AML-193 (cell line): ENCODE measurements at regions not wholly inside any gene's neighbourhood (a gene's known extent, or its start where the extent isn't known, plus 50 kb on each side); places are given as distances from the start of the nearest gene placed in this dataset.

Experiments used
- DNase-seq, 2 experiments: peaks; one replicate each; lab custom pipeline; 2025; lab: John Stamatoyannopoulos, UW

GRCh38 chr22:49178246-49179005, 649.2 kb downstream of the BRD1 start:
- DNase-seq, result no peak

DNA sequence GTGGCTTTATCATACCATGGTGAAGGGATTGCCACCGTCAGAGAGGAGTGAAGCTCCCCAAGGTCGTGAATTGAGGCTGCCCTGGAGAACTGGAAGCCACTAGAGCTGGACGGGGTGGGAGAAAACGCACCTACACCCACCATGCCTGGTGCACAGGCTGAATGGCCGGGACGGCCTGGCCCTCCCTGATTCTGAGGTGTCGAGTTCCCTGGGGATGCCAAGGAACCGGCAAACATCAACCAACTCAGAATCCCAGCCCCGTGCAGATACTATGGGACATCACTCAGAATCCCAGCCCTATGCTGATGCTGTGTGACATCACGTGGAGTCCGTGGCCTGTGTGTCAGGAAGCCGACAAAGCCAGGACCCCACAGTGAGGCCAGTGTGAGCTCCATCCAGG, 650.0 kb downstream of the BRD1 start:
- DNase-seq, result no peak

- DNase-seq, result no peak
Measured at GRCh38 chr22:49176956-49177355, 650.7 kb downstream of the BRD1 start.

DNA sequence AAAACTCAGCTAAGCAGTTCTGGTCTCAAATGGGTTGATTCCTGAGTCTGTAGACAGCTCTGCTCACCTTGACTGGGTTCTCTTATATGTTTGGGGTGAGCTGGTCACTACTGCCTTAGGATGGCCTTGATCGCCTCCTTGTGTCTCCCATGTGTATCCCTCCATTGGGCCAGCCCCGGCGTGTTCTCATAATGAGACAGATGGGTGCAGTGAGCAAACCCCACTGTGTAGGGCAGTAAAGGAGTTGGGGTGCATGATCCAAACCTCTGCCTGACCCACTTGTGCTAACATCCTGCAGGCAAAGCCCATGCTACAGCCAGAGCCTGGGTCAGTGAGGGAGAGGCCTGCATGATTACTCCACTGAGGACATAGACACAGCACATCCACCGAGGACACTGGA, 657.6 kb downstream of the BRD1 start:
- no peak for DNase-seq

GRCh38 chr22:49169074-49169744, 658.5 kb downstream of the BRD1 start:
- DNase-seq, result no peak

DNA sequence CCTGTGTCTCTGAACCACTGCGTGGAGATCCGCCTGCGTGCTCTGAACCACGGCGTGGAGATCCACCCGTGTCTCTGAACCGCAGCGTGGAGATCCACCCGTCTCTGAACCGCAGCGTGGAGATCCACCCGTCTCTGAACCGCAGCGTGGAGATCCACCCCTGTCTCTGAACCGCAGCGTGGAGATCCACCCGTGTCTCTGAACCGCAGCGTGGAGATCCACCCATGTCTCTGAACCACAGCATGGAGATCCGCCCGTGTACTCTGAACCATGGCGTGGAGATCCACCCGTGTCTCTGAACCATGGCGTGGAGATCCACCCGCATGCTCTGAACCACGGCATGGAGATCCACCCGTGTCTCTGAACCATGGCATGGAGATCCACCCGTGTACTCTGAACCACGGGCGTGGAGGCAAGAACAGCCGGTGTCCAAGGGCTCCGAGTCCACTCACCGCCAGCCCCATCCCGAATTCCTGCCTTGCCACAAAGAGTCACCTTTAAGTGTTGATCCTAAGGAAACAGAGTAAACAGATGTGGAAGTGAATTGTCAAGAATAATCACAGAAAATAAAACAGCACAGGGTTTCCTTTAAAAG, 659.4 kb downstream of the BRD1 start:
- no peak for DNase-seq

GRCh38 chr22:49166746-49167145, 660.9 kb downstream of the BRD1 start:
- DNase-seq, result no peak

DNA sequence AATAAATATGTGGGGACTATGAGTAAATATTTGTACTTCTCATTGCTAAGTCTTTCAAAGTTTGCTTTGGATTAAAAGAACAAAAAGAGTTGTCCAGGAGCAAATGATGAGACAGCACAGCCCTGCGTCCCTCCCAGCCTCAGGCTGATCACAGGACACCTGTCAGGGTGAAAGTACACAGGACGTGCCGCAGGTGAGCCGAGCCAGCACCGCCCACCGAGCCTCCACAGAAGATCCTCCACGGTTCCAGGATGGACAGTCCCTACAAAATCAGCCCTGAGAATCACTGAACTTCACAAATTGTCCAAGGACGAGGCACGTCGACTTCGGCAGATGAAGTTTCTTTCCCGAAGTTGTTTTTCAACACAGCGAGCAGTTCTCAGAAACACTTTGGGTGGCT, 661.5 kb downstream of the BRD1 start:
- no peak for DNase-seq

DNA sequence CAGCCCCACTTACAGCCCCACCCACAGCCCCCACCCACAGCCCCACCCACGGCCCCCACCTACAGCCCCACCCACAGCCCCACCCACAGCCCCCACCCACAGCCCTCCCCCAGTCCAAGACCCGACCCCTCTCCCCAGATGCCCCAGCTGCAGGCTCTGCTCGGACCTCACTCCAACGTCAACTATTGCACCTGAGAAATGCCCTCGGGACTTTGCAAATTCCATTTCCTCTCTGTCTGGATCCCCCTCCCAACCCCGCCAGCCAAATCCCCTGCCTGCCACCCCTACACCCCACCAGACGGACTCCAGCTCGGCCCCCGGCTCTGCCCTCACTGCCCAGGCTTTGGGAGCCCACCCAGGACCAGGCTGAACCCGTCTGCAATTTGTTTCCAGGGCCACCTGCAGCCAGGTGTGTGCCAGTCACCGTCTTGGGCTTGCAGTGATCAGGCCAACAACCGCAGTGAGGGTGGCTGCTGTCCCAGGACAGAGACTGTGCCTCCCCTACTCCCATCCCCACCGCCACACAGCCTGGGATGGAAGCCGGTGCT, 662.8 kb downstream of the BRD1 start:
- no peak for DNase-seq

DNA sequence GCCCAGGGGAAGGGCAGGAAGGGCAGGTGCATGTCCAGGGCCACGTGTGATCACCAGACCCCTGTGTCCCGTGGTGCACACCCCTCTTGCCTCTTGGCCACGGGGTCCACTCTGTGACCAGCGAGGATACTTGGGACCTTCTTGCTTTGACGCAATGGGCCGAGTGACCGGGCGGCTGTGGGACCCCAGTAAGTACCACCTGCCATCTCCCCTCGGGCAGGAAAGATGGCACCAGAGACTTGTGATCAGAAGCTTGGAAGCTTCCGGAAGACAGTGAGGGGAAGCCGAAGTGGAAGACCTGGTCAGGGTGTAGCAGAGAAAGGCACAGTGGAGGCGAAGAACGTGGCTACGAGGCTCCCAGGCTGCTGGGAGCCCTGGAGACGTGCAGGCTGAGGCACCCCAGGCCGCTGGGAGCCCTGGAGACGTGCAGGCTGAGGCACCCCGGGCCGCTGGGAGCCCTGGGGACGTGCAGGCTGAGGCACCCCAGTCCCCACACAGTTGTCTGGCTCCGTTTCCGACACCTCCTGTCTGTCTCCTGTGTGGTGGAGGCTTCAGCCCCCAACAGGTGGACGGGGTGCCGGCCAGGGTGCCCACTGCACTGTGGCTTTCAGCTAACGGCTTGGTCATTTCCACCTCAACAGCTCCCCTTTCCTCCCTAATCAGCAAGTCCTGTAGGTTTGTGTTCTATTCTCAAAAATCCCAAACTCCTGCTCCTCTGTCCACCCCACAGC, 663.5 kb downstream of the BRD1 start:
- no peak for DNase-seq

DNA sequence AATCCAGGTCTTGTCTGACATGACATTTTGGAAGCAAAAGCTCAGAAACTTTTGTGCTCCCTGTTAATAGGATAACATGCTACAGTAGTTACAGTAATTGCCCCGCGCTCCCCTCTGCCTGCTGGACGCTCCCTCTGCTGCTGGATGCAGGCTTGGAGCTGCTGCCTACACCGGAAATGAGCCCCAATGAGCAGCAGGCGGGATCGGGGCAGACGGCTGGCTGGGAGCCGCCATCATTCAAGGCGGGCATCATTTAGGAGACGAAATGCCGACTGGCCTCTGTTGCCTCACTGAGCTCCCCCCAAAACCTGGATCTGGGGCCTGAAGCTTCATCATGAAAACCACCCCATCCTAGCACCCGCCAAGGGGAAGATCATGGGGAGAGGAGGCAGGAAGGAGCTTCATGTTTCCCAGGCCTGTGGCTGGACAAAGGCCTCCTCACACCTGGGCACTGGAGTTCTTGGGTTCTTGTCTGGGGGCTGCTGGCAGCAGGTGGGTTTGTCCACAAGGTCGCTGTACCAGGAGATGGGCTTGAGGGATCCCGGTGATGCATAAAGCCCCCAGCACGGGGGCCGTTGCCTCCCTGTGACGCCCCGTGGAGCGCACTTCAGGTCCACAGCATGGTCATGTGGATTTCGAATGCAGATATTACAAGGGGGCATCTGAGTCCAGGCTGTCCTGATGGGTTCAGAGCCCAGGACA, 664.3 kb downstream of the BRD1 start:
- no peak for DNase-seq

DNA sequence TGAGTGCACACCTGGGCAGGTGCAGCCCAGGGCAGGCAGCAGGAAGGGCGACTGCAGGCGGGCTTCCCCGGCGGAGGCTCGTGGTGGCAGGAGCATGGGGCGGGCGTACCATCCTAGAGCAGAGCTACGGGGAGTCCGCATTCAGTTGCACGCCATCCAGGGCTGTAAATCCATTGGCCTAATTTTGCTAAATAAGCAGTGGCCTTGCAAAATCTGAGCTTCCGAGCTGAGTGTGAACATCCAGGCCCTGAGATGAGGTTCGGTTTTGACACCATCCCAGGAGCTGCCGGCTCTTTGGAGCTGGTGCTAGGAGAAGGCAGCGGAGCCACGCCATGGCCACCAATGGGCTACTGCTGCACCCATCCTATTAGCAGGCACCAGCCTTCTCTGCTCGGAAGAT, 664.8 kb downstream of the BRD1 start:
- no peak for DNase-seq

GRCh38 chr22:49161002-49161850, 666.4 kb downstream of the BRD1 start:
- DNase-seq, result no peak

GRCh38 chr22:49160261-49161001, 667.2 kb downstream of the BRD1 start:
- no peak for DNase-seq

- DNase-seq, result no peak
Measured at GRCh38 chr22:49159711-49160110, 668.0 kb downstream of the BRD1 start.

DNA sequence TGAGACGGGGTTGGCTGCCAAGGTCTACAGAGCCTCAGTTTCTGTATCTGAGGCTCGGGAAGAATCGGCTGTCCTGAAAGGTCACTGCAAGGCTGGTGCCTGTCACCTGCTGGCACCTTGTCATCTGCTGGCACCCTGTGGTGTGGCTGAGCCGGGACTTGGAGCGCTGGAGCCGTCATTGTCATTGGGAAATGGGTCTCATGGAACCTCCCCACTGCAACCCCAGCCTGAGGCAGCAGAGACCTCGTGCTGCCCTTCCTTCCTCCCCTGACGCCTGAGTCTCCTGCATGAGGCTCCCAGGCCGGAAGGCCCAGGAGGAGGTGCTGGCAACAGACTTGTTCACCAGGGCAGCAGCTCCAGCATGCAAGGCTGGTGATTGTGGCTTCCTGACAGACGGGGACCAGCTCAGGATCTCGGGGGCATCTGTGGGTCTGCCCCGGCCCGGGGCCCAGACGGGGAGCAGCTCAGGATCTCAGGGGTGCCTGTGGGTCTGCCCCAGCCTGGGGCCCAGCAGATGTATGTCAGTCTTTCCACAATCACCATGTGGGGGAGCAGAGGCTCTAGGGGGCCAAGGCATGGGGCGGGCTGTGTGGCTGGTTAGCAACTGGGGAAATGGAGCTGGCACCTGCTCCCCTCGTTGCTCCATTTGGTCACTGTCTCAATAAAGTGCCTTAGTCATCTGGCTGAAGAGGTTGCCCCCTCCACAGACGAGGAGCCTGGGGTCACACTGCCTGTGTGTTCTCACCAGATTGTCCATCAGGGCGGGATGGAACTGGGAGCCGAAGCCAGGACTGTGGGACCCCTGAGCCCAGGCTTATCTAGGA, 668.7 kb downstream of the BRD1 start:
- no peak for DNase-seq

- DNase-seq, result no peak
Measured at GRCh38 chr22:49157529-49158339, 669.9 kb downstream of the BRD1 start.

GRCh38 chr22:49156662-49157285, 670.9 kb downstream of the BRD1 start:
- no peak for DNase-seq
